NCI-H226 (cell line): ENCODE measurements at regions not wholly inside any gene's neighbourhood (a gene's known extent, or its start where the extent isn't known, plus 50 kb on each side); places are given as distances from the start of the nearest gene placed in this dataset.

Experiments used
- DNase-seq: peaks from one replicate; pipeline ENCODE4 v3.0.0-alpha.2; 2015

DNA sequence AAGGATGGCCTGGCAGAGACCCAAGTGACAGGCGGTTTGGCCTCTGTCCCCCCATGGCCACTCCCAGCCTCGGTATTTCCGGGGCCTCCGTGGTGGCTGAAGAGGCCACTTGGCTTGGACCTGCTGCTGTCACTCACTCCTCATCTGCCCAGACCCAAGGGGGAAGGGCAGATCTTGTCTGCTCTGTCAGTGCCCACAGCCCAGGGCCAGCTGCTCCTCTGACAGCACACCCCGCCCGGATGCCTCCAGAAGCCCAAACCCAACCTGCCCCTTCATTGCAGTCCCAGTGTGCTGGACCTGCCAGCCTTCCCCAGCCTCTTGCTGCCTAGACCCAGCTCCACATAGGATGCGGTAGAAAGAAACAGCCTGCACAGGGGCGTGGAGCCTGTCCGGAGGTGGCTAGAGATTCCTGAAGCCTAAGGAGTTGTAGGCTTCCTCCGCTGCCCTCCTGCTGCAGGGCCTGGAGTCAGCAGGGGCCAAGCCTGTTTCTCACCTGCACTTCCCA lies 52.0 kb downstream of the MAGEF1 start:
- DNase-seq: peak; percentile 20

DNA sequence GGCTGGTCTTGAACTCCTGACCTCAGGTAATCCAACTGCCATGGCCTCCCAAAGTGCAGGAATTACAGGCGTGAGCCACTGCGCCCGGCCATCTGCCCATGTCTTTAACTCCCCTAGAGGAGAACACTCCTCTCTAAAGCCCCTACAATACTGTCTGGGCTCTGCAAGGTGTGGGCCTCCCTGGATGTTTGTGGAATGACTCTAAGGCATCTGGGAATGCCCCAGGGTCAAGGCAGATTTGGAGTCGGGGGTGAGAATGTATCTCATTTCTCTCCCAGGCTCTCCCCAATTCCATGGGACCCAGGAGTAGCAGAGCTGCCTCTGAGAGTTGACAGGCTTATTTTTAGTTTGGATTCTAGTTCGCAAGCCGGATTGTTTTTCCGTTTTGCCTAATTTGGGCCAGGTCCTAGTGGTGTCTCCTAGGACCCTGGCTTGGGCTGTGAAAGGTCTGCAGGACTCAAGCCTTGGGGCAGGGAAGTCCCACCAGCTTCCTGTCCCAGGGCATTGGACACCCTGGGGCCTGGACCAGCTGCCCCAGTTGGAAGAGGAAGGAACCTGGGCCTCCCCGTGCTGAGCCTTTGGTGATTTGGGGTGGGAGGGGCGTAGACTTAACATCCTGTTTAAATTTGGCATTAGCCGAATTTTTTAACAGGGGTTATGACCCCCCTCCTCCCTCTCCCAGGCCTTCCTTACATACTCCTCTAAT lies 53.5 kb downstream of the MAGEF1 start:
- peak; percentile 39 for DNase-seq

DNA sequence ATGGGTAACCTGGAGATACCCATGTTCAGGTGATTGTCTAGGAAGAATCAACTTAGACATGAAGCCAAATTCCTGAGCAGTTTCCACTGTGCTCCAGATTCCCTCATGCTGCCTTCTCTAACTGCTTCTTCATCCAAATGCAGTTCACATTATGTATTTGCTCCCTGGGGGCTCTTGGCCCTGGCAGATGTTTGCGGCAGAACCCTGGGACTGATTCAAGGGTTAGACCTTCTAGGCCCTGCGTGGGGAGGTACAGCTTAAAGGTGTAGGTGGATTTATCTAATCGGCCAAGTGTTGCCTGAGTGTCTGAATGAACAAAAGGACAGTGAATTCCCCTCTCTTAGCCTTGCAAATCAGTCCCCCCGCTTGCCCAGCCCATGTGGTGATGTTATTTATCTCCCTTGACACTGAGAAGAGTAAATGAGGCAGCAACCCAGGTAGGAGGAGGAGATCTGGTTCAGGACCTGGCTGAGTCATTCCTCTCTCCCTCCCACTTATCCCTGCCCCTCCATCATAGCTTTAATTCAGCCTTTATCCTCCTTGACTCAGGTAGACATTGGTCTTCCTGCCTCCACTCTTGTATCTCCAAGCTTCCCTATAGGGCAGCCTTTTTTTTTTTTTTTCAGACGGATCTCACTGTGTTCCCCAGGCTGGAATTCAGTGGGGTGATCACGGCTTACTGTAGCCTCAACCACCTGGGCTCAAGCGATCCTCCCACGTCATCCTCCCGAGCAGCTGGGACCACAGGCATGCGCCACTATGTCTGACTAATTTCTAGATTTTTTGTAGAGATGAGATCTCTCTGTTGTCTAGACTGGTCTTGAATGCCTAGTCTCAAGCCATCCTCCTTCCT lies 54.8 kb downstream of the MAGEF1 start:
- DNase-seq: peak; percentile 94

DNA sequence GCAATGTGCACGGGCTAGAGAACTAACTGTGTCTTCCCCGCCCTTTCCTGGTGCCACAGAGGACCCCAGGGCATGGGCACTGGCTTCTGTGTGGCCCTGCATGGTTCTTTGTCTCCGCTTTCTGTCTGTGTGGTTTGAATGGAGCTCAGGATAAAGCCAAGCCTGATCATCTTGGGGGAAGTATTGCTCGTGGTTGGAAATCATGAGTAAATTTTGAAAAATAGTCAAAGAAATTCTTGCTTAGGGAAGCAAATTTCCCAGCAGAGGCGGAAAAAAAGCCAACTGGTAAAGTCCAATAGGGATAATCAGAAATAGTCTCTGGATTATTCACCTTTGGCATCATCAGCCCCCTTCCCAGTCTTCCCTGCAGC lies 55.4 kb downstream of the MAGEF1 start:
- DNase-seq: no peak

DNA sequence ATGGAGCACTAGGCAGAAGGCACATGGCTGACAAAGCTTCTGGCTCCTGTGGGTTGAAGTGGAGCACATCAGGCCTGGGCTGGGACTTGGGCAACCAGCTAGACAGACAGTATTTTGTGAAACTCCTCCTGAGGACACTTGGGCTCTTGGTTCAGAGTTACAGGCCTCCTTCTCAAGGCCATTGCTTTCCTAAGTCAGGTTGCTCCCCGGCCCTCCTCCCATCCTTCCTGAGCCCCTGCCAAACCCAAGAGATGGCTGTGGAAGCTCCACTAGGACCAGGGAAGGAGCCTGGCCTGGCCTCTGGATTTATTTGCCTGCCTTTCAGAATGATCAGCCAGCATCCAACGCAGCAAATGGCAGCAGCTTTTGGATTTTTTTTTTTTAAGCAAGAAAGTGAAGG lies 56.3 kb downstream of the MAGEF1 start:
- no peak for DNase-seq

DNA sequence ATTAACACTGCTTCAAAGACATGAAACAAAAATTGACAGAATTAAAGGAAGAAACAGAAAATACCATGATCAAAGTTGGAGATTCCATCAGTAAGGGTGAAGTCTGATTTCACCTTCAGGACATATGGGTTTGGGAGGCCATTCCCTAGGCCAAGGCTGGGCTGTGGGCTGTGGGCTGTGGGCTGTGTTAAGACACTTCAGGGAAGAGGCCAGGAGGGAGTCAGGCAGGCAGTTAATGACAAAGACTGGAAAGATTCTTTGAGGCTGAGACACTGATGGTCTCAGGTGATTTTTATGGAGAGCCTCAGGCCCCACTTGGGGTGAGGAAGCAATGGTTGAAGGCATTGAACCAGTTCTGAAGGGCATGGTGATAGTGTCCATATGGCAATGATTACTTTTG lies 57.5 kb downstream of the MAGEF1 start:
- no peak for DNase-seq

DNA sequence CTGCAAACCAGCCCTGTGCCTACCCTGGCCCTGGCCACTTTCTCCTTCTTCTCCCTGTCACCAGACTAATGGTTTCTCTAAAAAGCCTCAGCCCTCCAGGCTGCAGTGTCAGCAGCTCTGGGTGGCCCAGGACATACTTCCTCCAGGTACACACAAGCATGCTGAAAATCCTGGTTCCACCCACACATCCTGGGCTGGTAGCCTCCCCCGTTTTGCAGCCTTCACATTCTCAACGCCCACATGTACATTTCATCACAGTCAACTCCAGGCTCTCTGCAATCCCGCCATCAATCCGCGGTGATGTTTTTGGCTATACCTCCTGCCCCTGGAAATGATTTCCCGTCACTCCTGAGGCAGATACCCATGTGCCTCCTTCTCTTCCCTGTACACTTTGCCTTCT lies 59.4 kb downstream of the MAGEF1 start:
- peak; percentile 86 for DNase-seq

DNA sequence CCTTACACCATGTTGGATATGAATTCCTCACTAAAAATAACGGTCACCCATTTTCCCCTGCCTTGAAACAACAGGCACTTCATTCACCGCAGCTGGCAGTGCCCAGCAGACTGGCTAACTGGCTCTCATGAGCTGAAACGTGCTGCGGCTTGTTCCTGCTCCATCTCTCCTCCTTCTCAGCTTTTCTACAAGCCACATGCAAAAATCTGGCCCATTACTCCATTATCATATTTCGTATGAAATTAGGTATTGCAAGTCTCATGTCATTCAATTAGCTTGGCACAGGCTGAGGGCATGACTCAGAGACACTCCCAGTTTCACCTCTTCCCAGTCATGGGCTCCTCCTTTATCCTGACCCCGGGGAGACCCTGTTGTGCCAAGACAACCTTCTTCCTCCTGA lies 60.0 kb downstream of the MAGEF1 start:
- peak; percentile 72 for DNase-seq

DNA sequence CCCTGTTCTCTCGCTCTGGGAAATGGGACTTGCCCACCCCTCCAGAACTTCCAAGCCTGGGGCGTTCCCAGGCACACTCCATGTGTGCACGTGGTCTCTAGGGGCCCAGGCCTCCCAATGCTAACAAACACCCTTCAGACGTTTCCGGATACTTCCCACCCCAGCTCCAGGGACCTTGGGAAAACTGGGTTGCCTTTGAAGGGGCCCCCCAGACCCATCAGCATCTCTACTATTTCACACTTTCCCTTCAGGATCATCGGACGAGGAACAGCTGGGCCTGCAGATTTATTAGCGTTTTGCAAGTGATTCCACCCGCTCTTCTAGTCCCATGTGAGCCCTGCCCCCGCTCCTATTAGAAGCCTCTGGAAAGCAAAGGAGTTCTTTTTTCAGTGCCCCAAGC lies 63.2 kb downstream of the MAGEF1 start:
- DNase-seq: no peak

DNA sequence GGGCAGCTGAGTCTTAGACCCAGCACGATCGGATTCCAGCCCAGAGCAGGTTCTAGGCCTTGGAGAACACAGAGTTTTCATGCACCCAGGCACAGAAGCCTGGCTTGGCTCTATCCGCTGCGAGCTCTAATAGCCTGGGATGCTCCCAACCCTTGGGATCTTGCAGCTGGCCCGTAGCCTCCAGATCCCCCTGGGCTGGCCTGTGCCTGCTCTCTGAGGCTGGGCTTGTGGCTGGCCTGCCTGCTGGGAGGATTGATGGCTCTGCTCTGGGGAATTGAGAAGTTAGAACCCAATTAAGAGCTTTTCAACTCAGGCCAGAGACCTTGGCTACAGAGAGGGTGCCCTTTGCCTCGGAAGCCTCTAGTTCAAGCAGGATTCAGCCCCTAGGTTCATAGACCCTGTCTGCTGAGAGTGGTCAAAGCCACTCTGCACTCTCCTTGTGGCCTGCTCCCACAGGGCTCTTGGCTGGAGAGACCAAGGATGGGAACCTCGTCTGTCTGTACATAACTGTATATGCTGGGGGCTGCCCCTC lies 64.4 kb downstream of the MAGEF1 start:
- no peak for DNase-seq

DNA sequence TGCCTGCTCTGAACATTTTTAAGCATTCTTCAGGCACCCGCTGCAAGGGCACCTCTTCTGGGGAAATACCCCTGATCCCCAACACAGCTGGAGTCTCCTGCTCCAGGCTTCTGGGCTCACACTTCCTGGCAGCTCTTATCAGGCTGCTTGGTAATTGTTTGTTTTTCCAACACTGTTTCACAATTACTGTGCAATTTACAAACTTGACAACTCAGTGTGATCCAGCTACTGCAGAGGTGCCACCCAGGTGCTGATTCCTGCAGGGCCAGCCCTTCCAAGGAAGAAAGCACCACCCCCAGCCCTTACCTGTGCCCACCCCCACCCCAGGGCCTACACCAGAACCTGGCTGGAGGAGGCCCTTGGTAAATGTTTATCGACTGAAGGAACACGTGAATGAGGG lies 66.5 kb downstream of the MAGEF1 start:
- DNase-seq: peak; percentile 63

DNA sequence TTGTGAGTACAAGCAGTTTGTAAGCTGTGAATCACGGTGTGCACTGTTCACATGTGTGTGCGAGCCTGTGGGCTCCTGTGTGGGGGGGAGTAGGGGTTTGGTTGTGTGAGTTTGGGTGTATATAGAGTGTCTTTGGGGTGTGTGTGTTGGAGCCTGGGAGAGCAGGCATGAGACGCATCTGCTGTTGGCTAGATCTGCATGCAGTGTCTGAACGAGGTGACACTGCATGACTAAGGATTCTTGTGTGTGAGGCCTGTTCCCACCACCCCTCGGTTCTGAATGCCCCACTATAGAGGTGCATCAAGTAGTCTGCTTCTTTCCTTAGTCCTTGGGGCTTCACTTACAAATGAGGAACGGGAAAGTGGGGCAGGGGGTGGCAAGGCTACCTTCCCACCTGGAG lies 68.4 kb downstream of the MAGEF1 start:
- no peak for DNase-seq

DNA sequence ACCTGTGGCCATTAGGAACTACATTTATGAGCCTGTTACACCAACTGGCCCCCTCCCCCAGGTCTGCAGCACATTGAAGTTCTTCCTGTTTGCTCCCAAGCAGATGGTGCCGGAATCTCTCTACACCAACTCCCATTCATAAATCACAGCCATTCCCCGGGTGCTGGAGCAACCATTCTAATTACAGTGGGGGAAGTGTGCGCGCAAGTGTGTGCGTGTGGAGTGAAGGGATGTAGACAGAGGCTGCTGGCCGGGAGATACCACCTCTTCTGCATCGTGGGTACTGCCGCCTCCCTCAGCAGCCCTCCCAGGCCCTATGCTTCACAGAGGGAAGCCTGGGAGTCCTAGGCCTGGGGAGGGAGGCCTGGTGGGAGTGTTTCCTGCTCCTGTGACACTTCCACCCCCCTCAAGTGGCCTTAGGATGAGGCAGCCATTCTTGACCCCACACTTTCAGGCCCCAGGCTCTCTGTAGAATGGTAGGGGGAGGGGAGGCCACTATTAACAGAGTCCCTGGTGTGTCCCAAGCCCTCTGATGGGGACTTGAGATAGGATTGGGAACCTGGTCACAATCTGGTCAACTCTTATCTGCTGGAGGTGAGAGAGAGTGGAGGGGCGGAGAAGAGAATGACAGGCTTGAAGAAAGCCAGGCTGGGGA lies 69.1 kb downstream of the MAGEF1 start:
- no peak for DNase-seq

DNA sequence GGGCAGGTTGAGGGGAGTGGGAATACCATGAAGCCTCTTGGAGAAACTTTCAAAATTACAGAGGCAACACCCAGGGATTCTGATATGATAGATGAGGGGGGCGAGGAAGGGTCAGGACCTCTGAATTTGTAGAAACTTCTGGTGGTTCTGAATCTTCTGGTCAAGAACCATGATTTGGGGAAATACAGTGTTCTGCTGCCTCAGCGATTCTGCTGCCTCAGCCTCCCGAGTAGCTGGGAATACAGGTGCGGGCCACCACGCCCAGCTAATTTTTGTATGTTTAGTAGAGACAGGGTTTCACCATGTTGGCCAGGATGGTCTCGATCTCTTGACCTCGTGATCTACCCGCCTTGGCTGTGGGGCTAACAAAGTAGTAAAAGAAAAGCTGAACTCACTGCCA lies 70.4 kb downstream of the MAGEF1 start:
- no peak for DNase-seq

DNA sequence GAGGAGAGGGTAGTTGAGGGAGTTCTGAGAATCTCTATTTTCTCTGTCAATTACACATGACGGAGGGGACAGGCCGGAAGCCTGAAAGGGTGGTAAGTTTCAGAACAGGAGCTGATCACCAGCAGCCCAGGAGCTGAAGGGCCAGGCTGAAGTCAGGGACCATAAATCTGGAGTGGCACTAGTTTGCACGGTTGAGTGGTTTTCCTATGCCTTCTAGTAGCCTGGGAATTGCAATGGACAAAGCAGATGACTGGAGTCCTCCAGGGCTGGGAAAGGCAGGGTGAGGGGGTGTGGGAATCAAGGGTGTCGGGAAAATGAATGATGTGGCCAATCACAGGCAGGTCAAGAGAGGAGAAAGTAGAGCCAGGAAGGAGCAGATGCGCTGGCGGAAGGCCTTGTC lies 72.5 kb downstream of the MAGEF1 start:
- DNase-seq: no peak

DNA sequence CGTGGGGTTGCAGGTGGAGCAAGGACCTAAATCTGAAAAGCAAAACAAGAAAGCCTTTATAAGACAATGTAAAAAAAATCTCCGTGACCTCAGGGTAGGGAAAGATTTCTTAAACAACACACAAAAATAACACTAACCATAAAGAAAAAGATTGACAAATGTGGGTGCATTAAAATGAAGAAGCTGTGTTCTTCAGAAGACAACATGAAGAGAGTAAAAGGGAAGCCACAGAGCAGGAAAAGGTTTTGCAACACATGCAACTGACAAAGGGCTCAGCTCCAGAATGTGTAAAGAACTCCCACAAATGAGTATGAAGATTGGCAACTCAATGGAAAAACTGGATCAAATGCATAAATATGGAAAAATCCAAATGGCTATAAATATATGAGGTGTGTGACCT lies 74.2 kb downstream of the MAGEF1 start:
- DNase-seq: peak; percentile 43

DNA sequence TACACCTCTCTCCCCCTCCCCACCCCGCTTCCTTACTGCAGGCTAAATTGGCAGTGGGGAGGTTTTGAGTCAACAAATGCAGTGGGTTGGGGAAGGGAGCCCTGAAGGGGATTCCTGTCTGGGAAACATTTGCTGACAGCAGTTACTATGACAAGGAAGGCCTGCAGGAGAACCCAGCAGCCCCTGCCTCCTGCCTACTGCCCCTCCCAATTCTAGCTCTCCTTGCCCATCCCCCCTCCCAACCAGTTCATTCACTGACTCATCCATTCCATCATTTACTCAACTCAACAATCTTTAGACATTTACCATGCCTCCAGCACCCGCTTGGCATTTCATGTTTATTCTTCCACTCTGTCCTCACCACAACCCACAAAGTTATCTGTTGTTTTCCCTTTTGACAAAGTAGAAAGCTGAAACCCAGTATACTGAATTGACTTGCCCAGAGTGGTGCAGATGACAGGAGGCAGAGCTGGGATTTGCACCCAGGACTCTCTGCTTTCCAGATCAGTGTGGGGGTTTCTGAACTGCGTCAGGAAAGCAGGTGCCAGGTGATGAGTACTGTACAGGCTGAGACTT lies 75.0 kb downstream of the MAGEF1 start:
- peak; percentile 74 for DNase-seq

DNA sequence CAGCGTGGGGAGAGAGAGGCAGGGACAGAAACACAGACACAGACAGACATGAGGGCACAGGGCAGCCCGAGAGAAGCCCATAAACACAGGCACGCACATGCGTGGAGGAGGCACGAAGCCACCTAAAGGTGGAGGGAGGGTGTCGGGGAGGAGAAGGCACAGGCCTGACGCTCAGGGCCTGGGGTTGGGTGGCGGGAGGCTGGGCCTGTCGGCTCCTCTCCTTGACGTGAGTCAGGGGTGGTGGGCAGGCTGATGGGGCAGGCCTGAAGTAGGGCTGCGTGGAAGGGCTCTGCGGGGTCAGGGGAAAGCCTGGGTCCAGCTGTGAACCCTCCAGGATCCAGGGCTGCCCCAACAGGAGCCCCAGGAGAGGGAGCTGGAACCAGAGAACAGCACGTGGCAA lies 74.2 kb downstream of the EPHB3 start:
- no peak for DNase-seq

DNA sequence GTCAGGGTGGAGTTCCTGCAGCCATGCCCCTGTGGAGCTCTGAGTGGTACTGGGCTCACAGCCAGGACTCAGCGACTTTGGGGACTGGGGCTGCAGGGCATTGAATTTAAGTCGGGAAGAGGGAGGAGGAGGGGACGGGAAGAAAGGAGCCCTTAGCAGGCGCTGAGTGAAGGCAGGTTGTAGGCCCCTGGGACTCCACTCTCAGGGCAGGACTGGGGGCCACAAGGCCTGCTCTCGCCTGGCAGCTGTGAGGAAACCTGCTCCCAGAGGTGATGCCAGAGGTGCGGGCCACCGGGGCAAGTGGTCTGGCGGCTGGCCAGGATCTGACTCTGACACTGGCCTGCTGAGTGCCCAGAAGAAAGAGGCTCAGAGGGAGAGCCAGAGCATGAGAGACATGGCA lies 73.5 kb downstream of the EPHB3 start:
- no peak for DNase-seq

DNA sequence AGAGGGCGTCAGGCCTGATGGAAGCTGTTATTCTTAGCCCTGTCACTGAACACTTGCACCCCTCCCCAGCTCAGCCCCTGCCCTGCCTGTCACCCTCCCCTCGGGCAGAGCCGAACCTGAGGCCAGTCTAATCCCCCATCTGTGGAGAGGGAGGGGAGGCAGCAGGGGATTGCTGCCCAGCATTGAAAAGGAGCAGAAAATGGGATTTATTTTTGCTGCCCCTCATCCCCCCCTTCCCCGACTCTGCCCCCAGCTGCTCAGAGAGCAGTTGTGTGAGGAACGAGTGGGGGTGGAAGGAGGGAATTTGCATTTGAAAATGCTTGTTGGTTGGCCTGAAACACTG lies 71.6 kb downstream of the EPHB3 start:
- no peak for DNase-seq

DNA sequence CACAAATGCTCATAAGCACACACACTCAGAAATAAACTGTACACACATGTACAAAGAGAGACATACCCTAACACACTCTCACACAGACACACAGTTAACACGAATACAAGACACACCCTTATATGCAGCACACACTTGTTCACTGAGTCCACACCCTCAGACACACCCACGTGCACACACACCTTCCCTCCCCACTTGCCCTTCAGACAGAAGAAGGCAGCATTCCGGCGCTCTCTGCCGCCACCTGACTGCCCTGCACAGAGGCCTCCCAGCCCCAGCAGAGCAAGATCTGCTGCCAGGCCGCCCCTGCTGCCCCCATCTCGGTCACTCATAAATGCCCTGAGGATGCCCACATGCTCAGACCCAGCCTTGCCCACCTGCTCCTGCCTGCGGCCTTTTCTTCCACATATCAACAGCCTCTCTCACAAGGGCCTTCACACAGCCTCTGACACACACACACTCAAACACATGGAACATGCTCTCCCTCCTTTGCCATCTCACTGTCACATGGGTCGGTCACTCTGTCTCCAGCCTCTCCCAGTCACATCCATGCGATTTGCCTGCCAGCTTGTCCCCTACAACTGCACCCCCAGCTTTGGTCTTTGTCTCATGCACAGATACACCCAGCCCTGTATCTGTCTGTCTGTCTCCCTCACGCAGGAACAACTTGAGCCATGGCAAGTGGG lies 71.1 kb downstream of the EPHB3 start:
- no peak for DNase-seq
